ENCODE measurements at regions not wholly inside any gene's neighbourhood (a gene's known extent, or its start where the extent isn't known, plus 50 kb on each side); places are given as distances from the start of the nearest gene placed in this dataset.

GRCh38 chr5:28880936-28881335 is 1842.5 kb upstream of the CDH9 start:
- TF ChIP-seq GATA2 (IDR thresholded peaks at IDR 0.05; ENCODE audit: low read depth, low read length) (no peak), GATA3 (IDR thresholded peaks at IDR 0.05; ENCODE audit: low read depth, low read length) (no peak)
